GM23248 (cell line): ENCODE measurements at regions not wholly inside any gene's neighbourhood (a gene's known extent, or its start where the extent isn't known, plus 50 kb on each side); places are given as distances from the start of the nearest gene placed in this dataset.
A peak's percentile ranks its signal among the peaks of the same experiment; 100 is the strongest.
"Not testable (repeated sequence)": the region's sequence is repeated elsewhere in the genome, so short reads cannot be mapped to it uniquely, and the experiment has no call there.

Experiments used
- DNase-seq: peaks from one replicate; pipeline ENCODE4 v3.0.0-alpha.2; 2015
- H2AFZ ChIP-seq: fragments of 200-600 bp; sonication (generic); 2 replicates; pipeline ENCODE4 v1.6.1; 2016; ENCODE audit warnings: antibody characterized with exemption
- H3F3A ChIP-seq: fragments of 200-600 bp; sonication (generic); 2 replicates; pipeline ENCODE4 v1.6.1; 2016; ENCODE audit warnings: mild to moderate bottlenecking, antibody characterized with exemption, mixed run types; ENCODE audit not compliant: insufficient read depth
- H3K27ac ChIP-seq: fragments of 200-600 bp; sonication (generic); 2 replicates; pipeline ENCODE4 v1.5.1; 2016; ENCODE audit warnings: mild to moderate bottlenecking
- H3K27me3 ChIP-seq: fragments of 200-600 bp; sonication (generic); replicated peaks from 2 replicates; pipeline ENCODE4 v1.6.1; 2016; ENCODE audit warnings: mild to moderate bottlenecking; ENCODE audit not compliant: insufficient read depth
- H3K36me3 ChIP-seq: fragments of 200-600 bp; sonication (generic); 2 replicates; pipeline ENCODE4 v1.6.1; 2016; ENCODE audit warnings: low read depth, mild to moderate bottlenecking
- H3K4me1 ChIP-seq: fragments of 200-600 bp; sonication (generic); 2 replicates; pipeline ENCODE4 v1.6.1; 2016; ENCODE audit warnings: mild to moderate bottlenecking; ENCODE audit not compliant: insufficient read depth
- H3K4me2 ChIP-seq: fragments of 200-600 bp; sonication (generic); one replicate; pipeline ENCODE4 v1.6.1; 2016; ENCODE audit warnings: mild to moderate bottlenecking; ENCODE audit not compliant: unreplicated experiment
- H3K4me3 ChIP-seq: fragments of 200-600 bp; sonication (generic); 2 replicates; pipeline ENCODE4 v1.5.1; 2016; ENCODE audit warnings: mild to moderate bottlenecking
- H3K79me2 ChIP-seq: fragments of 200-600 bp; sonication (generic); 2 replicates; pipeline ENCODE4 v1.6.1; 2016; ENCODE audit warnings: mild to moderate bottlenecking; ENCODE audit not compliant: insufficient read depth
- H3K9ac ChIP-seq: fragments of 200-600 bp; sonication (generic); 2 replicates; pipeline ENCODE4 v1.6.1; 2016; ENCODE audit warnings: mild to moderate bottlenecking
- H3K9me2 ChIP-seq: fragments of 200-600 bp; sonication (generic); 2 replicates; pipeline ENCODE4 v1.6.1; 2016; ENCODE audit warnings: mixed run types, mild to moderate bottlenecking, moderate library complexity; ENCODE audit not compliant: insufficient read depth
- H3K9me3 ChIP-seq: fragments of 200-600 bp; sonication (generic); one replicate; pipeline ENCODE4 v1.6.1; 2017; ENCODE audit warnings: low read depth
- H4K20me1 ChIP-seq: fragments of 200-600 bp; sonication (generic); 2 replicates; pipeline ENCODE4 v1.6.0; 2016; ENCODE audit not compliant: insufficient read depth
- WGBS, 2 experiments: methylation state at CpG; one replicate each; pipeline ENCODE4 v1.1.6; 2015 to 2017; ENCODE audit warnings: low lambda C conversion rate in 2 of 2, low coverage in 1 of 2; ENCODE audit errors: missing lambda C conversion rate in 2 of 2; 5-methylcytosine and 5-hydroxymethylcytosine counted together
- in situ Hi-C: fragments of 300-500 bp; cut with MboI; formaldehyde crosslinking; loops from 2 replicates; pipeline ENCODE4 v1.15.0; 2020

- in situ Hi-C loops, H3K9me3 ChIP-seq, H3K36me3 ChIP-seq, DNase-seq, H3F3A ChIP-seq, H3K9me2 ChIP-seq, H3K27ac ChIP-seq, H4K20me1 ChIP-seq, H3K4me3 ChIP-seq, H3K79me2 ChIP-seq, H3K4me1 ChIP-seq, H3K9ac ChIP-seq, H3K27me3 ChIP-seq, H3K4me2 ChIP-seq, H2AFZ ChIP-seq: not testable (repeated sequence)
- 91 to 92% methylated on average over 2 of the region's 2 CpGs for WGBS, 2 experiments
These were observed 177.7 kb downstream of the OR4F29 start for GRCh38 chr1:273772-274171.

GRCh38 chr1:267815-268214 lies 183.7 kb downstream of the OR4F29 start:
- H3K27ac ChIP-seq, H4K20me1 ChIP-seq, in situ Hi-C loops, H3K27me3 ChIP-seq, H3K4me2 ChIP-seq, H3K4me3 ChIP-seq, H3K4me1 ChIP-seq, H3K9me3 ChIP-seq, H3F3A ChIP-seq, H3K9me2 ChIP-seq, H3K36me3 ChIP-seq, H3K79me2 ChIP-seq, H3K9ac ChIP-seq, H2AFZ ChIP-seq: not testable (repeated sequence)
- WGBS, 2 experiments = 0 to 1% methylated on average over 5 of the region's 5 CpGs
- DNase-seq = peak; percentile 64
